ENCODE measurements at regions not wholly inside any gene's neighbourhood (a gene's known extent, or its start where the extent isn't known, plus 50 kb on each side); places are given as distances from the start of the nearest gene placed in this dataset.

GRCh38 chr3:117788061-117788460 is 1078.5 kb downstream of the TUSC7 start:
- peaks cover 0 to 2% (median 0%) of the 10 kb centered on the region in 3 donors for H3K4me1 ChIP-seq (ENCODE audit: control insufficient read depth in 2 of 3, insufficient read depth in 2 of 3, low read depth in 1 of 3, low read length in 3 of 3)
- H3K27me3 ChIP-seq (ENCODE audit: control insufficient read depth, insufficient read depth, low read length) = no peaks in the 10 kb centered on the region
- H3K9ac ChIP-seq (ENCODE audit: low read length in 3 of 3) = no peak overlapping the region
- no peak for FAIRE-seq
- intact Hi-C loops (cut with DNase I) = no loop called here
- H3K9me3 ChIP-seq (ENCODE audit: control insufficient read depth in 2 of 3, insufficient read depth in 1 of 3, low read length in 3 of 3) = no peaks in the 10 kb centered on the region
- TF ChIP-seq CTCF (IDR thresholded peaks at IDR 0.05; ENCODE audit: borderline replicate concordance, extremely low read depth, insufficient read depth) = no peak
- peak in 4 of 5 donors; percentile 21 to 86 (median 62) for DNase-seq
- no peak overlapping the region for H3K27ac ChIP-seq (ENCODE audit: low read depth in 2 of 2, low read length in 2 of 2)
- H3K36me3 ChIP-seq (ENCODE audit: control insufficient read depth in 2 of 3, insufficient read depth in 3 of 3, low read length in 3 of 3) = no peaks in the 10 kb centered on the region
- H3K4me3 ChIP-seq (ENCODE audit: low read length in 3 of 3) = no peak overlapping the region

- H3K9ac ChIP-seq (ENCODE audit: low read length in 3 of 3) = no peak overlapping the region
- no peak for DNase-seq
- no peak for FAIRE-seq
- no peak overlapping the region for H3K4me3 ChIP-seq (ENCODE audit: low read length in 3 of 3)
- TF ChIP-seq CTCF (IDR thresholded peaks at IDR 0.05; ENCODE audit: borderline replicate concordance, extremely low read depth, insufficient read depth) = no peak
- H3K9me3 ChIP-seq (ENCODE audit: control insufficient read depth in 2 of 3, insufficient read depth in 1 of 3, low read length in 3 of 3) = no peaks in the 10 kb centered on the region
- no peaks in the 10 kb centered on the region for H3K36me3 ChIP-seq (ENCODE audit: control insufficient read depth in 2 of 3, insufficient read depth in 3 of 3, low read length in 3 of 3)
- H3K27ac ChIP-seq (ENCODE audit: low read depth in 2 of 2, low read length in 2 of 2) = no peak overlapping the region
- no peaks in the 10 kb centered on the region for H3K27me3 ChIP-seq (ENCODE audit: control insufficient read depth, insufficient read depth, low read length)
- intact Hi-C loops (cut with DNase I) = no loop called here
- H3K4me1 ChIP-seq (ENCODE audit: control insufficient read depth in 2 of 3, insufficient read depth in 2 of 3, low read depth in 1 of 3, low read length in 3 of 3) = peaks cover 0 to 2% (median 0%) of the 10 kb centered on the region in 3 donors
Measured at GRCh38 chr3:117788506-117788905, 1078.9 kb downstream of the TUSC7 start.

GRCh38 chr3:117790235-117790987 is 1080.8 kb downstream of the TUSC7 start:
- FAIRE-seq = no peak

More at GRCh38 chr3:117790235-117790987, 1080.8 kb downstream of the TUSC7 start:
- H3K27ac ChIP-seq (ENCODE audit: low read depth in 2 of 2, low read length in 2 of 2) = no peak overlapping the region
- no peak overlapping the region for H3K4me3 ChIP-seq (ENCODE audit: low read length in 3 of 3)
- H3K9me3 ChIP-seq (ENCODE audit: control insufficient read depth in 2 of 3, insufficient read depth in 1 of 3, low read length in 3 of 3) = no peaks in the 10 kb centered on the region
- H3K27me3 ChIP-seq (ENCODE audit: control insufficient read depth, insufficient read depth, low read length) = no peaks in the 10 kb centered on the region
- no peak for TF ChIP-seq CTCF (IDR thresholded peaks at IDR 0.05; ENCODE audit: borderline replicate concordance, extremely low read depth, insufficient read depth)
- no peak for DNase-seq
- H3K9ac ChIP-seq (ENCODE audit: low read length in 3 of 3) = no peak overlapping the region
- intact Hi-C loops (cut with DNase I) = no loop called here
- no peaks in the 10 kb centered on the region for H3K36me3 ChIP-seq (ENCODE audit: control insufficient read depth in 2 of 3, insufficient read depth in 3 of 3, low read length in 3 of 3)
- peaks cover 0 to 2% (median 0%) of the 10 kb centered on the region in 3 donors for H3K4me1 ChIP-seq (ENCODE audit: control insufficient read depth in 2 of 3, insufficient read depth in 2 of 3, low read depth in 1 of 3, low read length in 3 of 3)

Measured in kidney (tissue), 13 donors.